GM19438 (cell line): ENCODE measurements at regions not wholly inside any gene's neighbourhood (a gene's known extent, or its start where the extent isn't known, plus 50 kb on each side); places are given as distances from the start of the nearest gene placed in this dataset.

ENCODE experiments used
- ATAC-seq: cut with Tn5 transposase; IDR thresholded peaks from one replicate; pipeline ENCODE4 v1.9.1; 2021; ENCODE audit warnings: low read depth; ENCODE audit not compliant: unreplicated experiment

DNA sequence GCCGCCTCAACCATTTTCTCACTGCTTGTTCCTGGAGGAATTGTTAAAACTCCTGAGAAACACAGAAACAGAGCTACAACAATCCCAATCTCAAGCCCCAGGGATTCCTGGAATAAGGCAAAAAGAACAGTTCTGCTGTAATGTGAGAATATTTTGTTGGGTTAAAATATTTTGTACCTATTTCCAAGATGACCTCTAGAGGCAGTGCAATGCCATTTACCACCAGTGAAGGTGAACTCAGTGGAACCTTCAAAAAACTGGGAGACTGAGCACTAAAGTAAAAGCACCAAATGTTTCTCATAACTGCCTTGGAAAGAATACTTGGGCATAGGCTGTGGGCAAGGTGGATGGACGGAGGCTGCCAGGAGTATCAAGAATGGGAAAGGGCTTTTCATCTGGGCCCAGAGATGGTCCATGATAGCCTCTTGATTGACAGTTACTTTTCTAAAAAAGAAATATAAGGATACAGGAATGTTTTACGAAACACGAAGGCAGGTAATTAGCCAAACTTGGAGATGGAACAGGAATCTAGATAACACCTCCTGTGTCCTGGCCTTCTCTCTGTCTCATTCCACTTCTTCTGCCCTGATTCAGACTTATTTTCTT, 334.0 kb upstream of the FLRT2 start:
- no peak for ATAC-seq

DNA sequence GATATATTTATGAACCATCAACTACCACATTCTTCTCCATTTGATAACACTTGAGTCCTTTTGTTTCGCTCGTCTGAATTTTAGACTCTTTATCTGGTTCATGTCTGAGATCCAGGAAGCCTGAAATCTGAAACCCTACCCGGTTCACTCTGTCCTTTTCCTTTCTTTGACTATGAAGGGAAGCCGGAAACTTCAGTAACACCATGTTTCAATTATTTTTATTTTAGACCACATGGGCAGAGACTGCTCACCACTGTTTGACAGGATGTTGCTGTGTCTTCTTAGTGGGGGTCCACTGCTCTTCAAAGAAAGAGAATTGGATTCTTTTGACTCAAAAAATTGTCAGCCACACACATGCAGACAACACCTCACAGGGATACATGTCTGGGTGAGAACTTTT, 331.9 kb upstream of the FLRT2 start:
- no peak for ATAC-seq

- ATAC-seq, result no peak
Measured at GRCh38 chr14:85205875-85206274, 324.1 kb upstream of the FLRT2 start.

DNA sequence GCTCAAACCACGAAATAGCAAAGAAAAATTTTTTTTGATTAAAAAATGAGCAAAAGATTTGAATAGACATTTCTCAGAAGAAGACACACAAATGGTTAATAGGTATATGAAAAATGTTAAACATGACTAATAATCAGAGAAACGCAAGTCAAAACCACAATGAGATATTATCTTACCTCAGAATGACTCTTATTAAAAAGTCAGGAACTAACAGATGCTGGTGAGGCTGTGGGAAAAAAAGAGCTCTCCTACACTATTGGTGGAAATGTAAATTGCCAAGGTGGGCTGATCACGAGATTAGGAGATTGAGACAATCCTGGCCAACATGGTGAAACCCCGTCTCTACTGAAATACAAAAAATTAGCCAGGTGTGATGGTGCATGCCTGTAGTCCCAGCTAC, 315.5 kb upstream of the FLRT2 start:
- ATAC-seq, result no peak

- ATAC-seq, result no peak
Measured at GRCh38 chr14:85217412-85217811, 312.5 kb upstream of the FLRT2 start.

DNA sequence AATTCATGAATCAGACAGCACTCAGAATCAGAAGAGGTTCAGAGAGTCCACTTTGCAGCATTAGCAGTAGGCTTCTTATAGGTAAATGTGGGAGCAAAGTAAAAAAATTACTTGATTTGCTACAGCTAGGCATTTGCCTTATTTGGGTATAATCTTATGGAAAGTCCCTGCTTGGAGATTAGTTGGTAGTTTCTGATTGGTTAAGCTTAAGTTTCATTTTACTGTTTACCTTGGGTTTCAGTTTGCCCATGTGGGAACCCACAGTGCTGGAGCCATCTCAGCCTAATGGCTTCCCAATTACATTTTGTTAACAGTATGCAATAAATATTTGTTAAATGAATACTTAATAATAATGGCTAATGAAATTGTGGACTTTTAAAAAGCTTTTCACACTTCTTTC, 311.0 kb upstream of the FLRT2 start:
- no peak for ATAC-seq

DNA sequence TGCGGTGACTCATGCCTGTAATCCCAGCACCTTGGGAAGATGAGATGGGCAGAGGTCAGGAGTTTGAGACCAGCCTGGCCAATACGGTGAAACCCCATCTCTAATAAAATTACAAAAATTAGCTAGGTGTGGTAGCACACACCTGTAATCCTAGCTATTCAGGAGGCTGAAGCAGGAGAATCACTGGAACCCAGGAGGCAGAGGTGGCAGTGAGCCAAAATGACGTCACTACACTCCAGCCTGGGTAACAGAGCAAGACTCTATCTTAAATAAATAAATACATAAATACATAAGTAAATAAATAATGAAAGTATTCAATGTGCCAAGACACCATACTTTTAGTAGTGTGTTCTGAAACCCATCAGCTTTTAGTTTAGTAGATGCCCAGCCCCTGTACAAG, 308.1 kb upstream of the FLRT2 start:
- ATAC-seq, result no peak

GRCh38 chr14:85222341-85222740, 307.6 kb upstream of the FLRT2 start:
- ATAC-seq, result no peak

GRCh38 chr14:85223667-85224066, 306.3 kb upstream of the FLRT2 start:
- ATAC-seq, result no peak

GRCh38 chr14:85224241-85224640, 305.7 kb upstream of the FLRT2 start:
- ATAC-seq, result no peak

DNA sequence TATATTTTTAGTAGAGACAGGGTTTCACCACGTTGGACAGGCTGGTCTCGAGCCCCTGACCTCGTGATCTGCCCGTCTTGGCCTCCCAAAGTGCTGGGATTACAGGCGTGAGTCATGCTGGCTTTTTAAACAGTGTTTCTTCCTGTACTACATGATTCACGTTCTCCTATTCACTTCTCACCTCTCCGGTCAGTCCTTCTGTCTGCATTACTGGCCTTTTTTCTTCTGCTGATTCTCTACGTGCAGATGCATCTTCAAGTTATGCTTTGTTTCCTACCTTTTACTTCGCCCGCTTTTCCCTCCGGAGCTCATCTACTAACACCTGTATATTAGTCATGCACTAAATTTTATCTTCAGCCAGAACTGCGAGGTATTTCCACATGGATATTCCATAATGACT, 296.2 kb upstream of the FLRT2 start:
- no peak for ATAC-seq

- no peak for ATAC-seq
Measured at GRCh38 chr14:85234156-85235025, 295.6 kb upstream of the FLRT2 start.

DNA sequence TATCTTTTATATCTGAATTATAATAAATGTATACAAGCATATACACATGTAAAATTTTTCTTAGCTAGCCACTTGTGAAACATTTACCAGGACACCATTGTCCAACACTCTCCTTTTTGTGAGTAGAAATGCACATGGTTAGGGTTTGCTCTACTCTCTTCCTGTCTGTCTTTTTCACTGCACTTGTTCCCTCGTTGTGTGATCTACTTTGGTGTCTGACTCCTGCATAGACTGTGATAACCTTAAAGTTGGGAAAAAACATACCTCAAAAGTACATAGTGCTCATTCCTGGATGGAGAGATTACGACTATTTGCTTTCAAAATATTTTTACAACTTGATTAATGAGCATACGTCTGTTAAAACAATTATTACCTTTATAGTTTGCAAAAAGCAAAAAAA, 294.1 kb upstream of the FLRT2 start:
- ATAC-seq, result no peak

GRCh38 chr14:85236296-85236695, 293.6 kb upstream of the FLRT2 start:
- ATAC-seq, result no peak

DNA sequence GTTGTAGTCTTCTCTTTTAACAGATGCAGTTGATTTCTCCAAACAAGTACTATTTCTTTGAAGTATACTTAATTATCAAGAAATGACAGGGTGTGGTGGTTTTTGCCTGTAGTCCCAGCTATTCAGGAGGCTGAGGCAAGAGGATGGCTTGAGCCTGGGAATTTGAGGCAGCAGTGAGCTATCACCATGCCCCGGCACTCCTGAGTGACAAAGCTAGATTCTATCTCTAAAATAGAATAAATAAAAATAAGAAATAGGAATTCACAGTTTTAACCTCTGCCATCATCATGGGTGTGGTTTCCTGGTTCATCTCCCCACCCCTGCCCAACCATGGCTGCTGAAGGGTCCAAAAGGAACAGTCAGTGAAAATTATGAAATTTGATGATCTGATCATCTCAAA, 290.2 kb upstream of the FLRT2 start:
- no peak for ATAC-seq

- ATAC-seq, result no peak
Measured at GRCh38 chr14:85241022-85241855, 288.7 kb upstream of the FLRT2 start.

DNA sequence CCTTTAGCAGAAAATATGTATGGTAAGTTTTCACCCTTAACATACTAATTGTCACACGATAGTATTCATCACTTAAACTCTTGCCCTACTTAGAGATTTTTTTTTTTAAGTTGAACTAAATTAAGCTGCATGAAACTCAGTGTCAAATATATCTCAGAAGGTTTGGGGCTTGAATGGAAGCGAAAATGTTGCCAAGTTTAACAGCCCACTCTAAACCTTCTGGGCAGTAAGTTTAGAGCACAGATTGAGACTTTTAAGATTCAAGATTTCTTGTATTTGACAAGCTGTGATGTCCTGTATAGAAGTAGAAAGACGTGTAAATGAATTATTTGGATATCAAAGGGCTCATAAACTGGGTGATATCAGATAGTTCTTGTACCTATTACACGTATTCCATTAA, 287.3 kb upstream of the FLRT2 start:
- no peak for ATAC-seq

DNA sequence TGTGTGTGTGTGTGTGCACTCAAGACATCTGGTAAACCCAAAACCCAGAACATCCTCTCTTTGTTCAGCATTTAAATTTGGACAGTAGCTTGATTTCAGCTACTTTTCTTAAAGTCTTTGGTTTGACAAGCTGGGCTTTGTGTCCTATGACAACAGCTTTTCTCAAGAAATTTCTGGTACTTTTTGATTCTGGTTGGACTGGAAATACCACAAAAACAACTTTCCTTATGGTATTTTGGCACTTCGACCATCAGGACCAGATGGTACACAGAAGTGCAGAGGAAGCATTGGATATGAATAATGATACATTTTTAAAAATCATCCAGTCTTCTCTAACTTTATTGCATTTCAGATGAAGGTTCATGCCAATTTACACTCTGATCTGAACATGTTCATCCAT, 286.6 kb upstream of the FLRT2 start:
- no peak for ATAC-seq

GRCh38 chr14:85247071-85247470, 282.9 kb upstream of the FLRT2 start:
- ATAC-seq, result no peak

DNA sequence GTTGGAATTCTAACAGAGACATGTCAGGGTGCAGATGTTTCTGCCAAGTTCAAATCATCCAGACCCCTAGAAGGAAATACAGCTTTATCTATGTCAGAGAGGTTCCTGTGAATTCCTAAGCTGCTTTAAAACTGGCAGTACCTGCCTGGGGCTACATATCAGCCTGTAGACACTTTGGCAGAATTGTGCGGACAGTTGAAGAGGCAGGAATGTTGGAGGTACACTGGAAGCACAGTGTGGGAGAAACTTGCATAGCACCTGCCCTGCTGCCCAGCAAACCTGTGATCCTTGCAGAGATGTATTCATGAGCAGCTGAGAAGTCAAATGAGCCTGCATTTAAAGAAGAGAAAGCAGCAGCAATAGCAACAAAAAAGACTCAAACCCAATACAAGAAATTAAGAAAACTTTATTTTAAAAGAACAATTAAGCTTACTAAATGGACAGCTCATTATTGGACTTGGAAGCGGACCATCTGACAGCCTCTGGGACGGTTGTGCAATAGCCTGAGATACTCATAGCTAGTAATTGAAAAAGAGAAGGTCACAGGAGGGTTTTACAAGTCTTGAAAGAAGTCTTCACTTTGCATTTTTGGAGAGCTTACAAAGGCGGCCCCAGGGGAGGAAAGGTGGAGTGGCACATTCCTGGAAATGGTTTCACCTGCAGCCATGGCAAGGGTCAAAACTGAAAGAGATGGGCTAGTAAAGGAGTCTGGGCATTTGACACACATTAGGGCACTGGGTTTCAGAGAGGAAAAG, 280.9 kb upstream of the FLRT2 start:
- ATAC-seq, result no peak
